PC-3 (cell line): ENCODE measurements at regions not wholly inside any gene's neighbourhood (a gene's known extent, or its start where the extent isn't known, plus 50 kb on each side); places are given as distances from the start of the nearest gene placed in this dataset.
A peak's percentile ranks its signal among the peaks of the same experiment; 100 is the strongest.

ENCODE experiments used
- ATAC-seq: fragments of 200-7000 bp; cut with Tn5 transposase; 2 replicates; pipeline ENCODE4 v1.9.1; 2020; ENCODE audit warnings: mild to moderate bottlenecking, moderate library complexity
- BruUV-seq: library from RNA; stranded (reverse); fragments of 400-500 nt; replicated peaks from 2 replicates; lab custom pipeline; 2021; lab: Mats Ljungman, UMichigan
- CTCF ChIA-PET: fragments of 300-600 bp; sonication (Branson Sonifier 250); formaldehyde crosslinking; loops from one replicate; lab custom pipeline; 2022; ENCODE audit warnings: antibody characterized with exemption; lab: Charles Lee
- POLR2A ChIA-PET: fragments of 300-600 bp; sonication (Branson Sonifier 250); formaldehyde crosslinking; loops from one replicate; lab custom pipeline; 2022; ENCODE audit warnings: antibody characterized with exemption; ENCODE audit not compliant: unreplicated experiment; lab: Charles Lee
- DNase-seq: peaks from one replicate; pipeline ENCODE4 v3.0.0-alpha.2; 2015
- H2AFZ ChIP-seq: fragments of 300-600 bp; sonication (generic); 2 replicates; pipeline ENCODE4 v1.6.0; 2016; ENCODE audit warnings: antibody characterized with exemption, low read length
- H3F3A ChIP-seq: fragments of 300-600 bp; sonication (generic); one replicate; pipeline ENCODE4 v1.6.0; 2017; ENCODE audit warnings: antibody characterized with exemption, low read length, control low read depth, mild to moderate bottlenecking; ENCODE audit not compliant: unreplicated experiment
- H3K27ac ChIP-seq: fragments of 300-600 bp; sonication (generic); 2 replicates; pipeline ENCODE4 v1.5.1; 2016; ENCODE audit warnings: mild to moderate bottlenecking, low read length
- H3K27me3 ChIP-seq: fragments of 300-600 bp; sonication (generic); 2 replicates; pipeline ENCODE4 v1.6.1; 2016; ENCODE audit warnings: low read length, mixed read lengths
- H3K36me3 ChIP-seq: fragments of 300-600 bp; sonication (generic); 2 replicates; pipeline ENCODE4 v1.6.1; 2016; ENCODE audit warnings: low read depth, mixed run types, low read length, mixed read lengths
- H3K4me1 ChIP-seq: fragments of 300-600 bp; sonication (generic); 2 replicates; pipeline ENCODE4 v1.5.1; 2016; ENCODE audit warnings: low read length; ENCODE audit not compliant: insufficient read depth
- H3K4me2 ChIP-seq: fragments of 300-600 bp; sonication (generic); 2 replicates; pipeline ENCODE4 v1.6.0; 2016; ENCODE audit warnings: low read length
- H3K4me3 ChIP-seq: fragments of 300-600 bp; sonication (generic); 2 replicates; pipeline ENCODE4 v1.5.1; 2016; ENCODE audit warnings: mild to moderate bottlenecking, low read length, mixed read lengths
- H3K79me2 ChIP-seq: fragments of 300-600 bp; sonication (generic); 2 replicates; pipeline ENCODE4 v1.6.1; 2017; ENCODE audit warnings: low read length, mixed read lengths
- H3K9ac ChIP-seq: fragments of 300-600 bp; sonication (generic); 2 replicates; pipeline ENCODE4 v1.6.0; 2016; ENCODE audit warnings: mild to moderate bottlenecking, low read length
- H3K9me2 ChIP-seq: fragments of 300-600 bp; sonication (generic); replicated peaks from 2 replicates; pipeline ENCODE4 v1.6.1; 2016; ENCODE audit warnings: mixed run types, low read length, mixed read lengths
- H3K9me3 ChIP-seq: fragments of 300-600 bp; sonication (generic); 2 replicates; pipeline ENCODE4 v1.6.1; 2016; ENCODE audit warnings: low read length, mixed read lengths
- H4K20me1 ChIP-seq: fragments of 300-600 bp; sonication (generic); 2 replicates; pipeline ENCODE4 v1.6.1; 2016; ENCODE audit warnings: low read length, mixed read lengths
- EZH2 ChIP-seq: fragments of 300-600 bp; sonication (generic); IDR thresholded peaks from one replicate; pipeline ENCODE4 v1.6.1; 2017; ENCODE audit warnings: antibody characterized with exemption, mild to moderate bottlenecking, low read length; ENCODE audit not compliant: unreplicated experiment
- EZH2phosphoT487 ChIP-seq: fragments of 300-600 bp; sonication (generic); IDR thresholded peaks from 2 replicates; pipeline ENCODE4 v1.6.1; 2018; ENCODE audit warnings: mild to moderate bottlenecking, antibody characterized with exemption, low read length, borderline replicate concordance
- intact Hi-C: fragments of 100-400 bp; cut with micrococcal nuclease; formaldehyde crosslinking; loops from 2 replicates; pipeline ENCODE4 v1.9.0; 2023
- TF ChIP-seq, protein P1 (sequence below): fragments of 300-600 bp; sonication (generic); conservative IDR thresholded peaks from 2 replicates; pipeline ENCODE4 v1.5.1; 2017; ENCODE audit warnings: antibody characterized with exemption, low read depth, mild to moderate bottlenecking, low read length

GRCh38 chr6:169163411-169163901, 90.2 kb downstream of the THBS2 start:
- Histone ChIP-seq H3K79me2 (no peaks in the 10 kb centered on the region), H3K27ac (peak overlapping the region; percentile 95), H3K4me2 (0 out of 2 replicates have a peak overlapping the region, but pooled peaks have one; percentile 23), H3K27me3 (no peaks in the 10 kb centered on the region), H3K4me3 (no peak overlapping the region), H3K9me2 (no peaks in the 10 kb centered on the region), H4K20me1 (no peaks in the 10 kb centered on the region), H3F3A (no peaks in the 10 kb centered on the region), H3K4me1 (peaks cover 11% of the 10 kb centered on the region; the same call in 1 of the 2 replicates), H3K9ac (peak overlapping the region; percentile 85), H2AFZ (no peak overlapping the region), H3K9me3 (no peaks in the 10 kb centered on the region), H3K36me3 (no peaks in the 10 kb centered on the region)
- ATAC-seq (no peak), DNase-seq (peak; percentile 4)
- POLR2A ChIA-PET, result no interaction called here
- intact Hi-C loops, result no loop called here
- CTCF ChIA-PET, result no interaction called here
- no peak for TF ChIP-seq EZH2phosphoT487
- TF ChIP-seq, protein P1, sequence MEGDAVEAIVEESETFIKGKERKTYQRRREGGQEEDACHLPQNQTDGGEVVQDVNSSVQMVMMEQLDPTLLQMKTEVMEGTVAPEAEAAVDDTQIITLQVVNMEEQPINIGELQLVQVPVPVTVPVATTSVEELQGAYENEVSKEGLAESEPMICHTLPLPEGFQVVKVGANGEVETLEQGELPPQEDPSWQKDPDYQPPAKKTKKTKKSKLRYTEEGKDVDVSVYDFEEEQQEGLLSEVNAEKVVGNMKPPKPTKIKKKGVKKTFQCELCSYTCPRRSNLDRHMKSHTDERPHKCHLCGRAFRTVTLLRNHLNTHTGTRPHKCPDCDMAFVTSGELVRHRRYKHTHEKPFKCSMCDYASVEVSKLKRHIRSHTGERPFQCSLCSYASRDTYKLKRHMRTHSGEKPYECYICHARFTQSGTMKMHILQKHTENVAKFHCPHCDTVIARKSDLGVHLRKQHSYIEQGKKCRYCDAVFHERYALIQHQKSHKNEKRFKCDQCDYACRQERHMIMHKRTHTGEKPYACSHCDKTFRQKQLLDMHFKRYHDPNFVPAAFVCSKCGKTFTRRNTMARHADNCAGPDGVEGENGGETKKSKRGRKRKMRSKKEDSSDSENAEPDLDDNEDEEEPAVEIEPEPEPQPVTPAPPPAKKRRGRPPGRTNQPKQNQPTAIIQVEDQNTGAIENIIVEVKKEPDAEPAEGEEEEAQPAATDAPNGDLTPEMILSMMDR, result no peak
- no peak for TF ChIP-seq EZH2
- BruUV-seq, result no TSS peak

GRCh38 chr6:169162752-169163407, 90.8 kb downstream of the THBS2 start:
- no peak for TF ChIP-seq EZH2
- TF ChIP-seq, protein P1, result no peak
- no peak for TF ChIP-seq EZH2phosphoT487
- Histone ChIP-seq H3K9ac (peak overlapping the region; percentile 85), H3K9me3 (no peaks in the 10 kb centered on the region), H4K20me1 (no peaks in the 10 kb centered on the region), H3K4me2 (peak overlapping the region; percentile 37), H3K4me3 (no peak overlapping the region), H3K9me2 (no peaks in the 10 kb centered on the region), H2AFZ (no peak overlapping the region), H3K27me3 (no peaks in the 10 kb centered on the region), H3K36me3 (no peaks in the 10 kb centered on the region), H3F3A (no peaks in the 10 kb centered on the region), H3K4me1 (peaks cover 11% of the 10 kb centered on the region; the same call in 1 of the 2 replicates), H3K79me2 (no peaks in the 10 kb centered on the region), H3K27ac (peak overlapping the region; percentile 95)
- intact Hi-C loops, result no loop called here
- POLR2A ChIA-PET, result no interaction called here
- peak; percentile 90 for DNase-seq
- CTCF ChIA-PET, result no interaction called here
- no peak for ATAC-seq
- no TSS peak for BruUV-seq

DNA sequence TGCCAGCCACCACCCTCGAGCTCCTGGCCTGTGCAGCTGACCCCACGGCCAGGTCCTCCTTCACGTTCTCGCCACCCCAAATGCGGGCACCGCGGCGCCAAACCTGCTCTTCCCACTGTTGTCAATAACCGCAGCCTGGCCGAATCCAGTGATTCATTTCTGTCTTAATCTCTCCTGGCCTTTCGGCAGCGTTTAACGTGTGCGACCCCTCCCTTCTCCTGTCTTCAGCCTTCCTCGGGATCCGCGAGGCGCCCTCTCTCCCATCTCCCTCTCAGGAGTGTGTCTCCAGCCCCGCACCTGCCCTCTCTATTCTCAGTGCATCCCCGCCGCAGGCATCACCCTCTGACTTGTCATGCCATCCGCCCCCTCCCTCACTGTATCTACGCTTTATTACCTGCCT, 91.4 kb downstream of the THBS2 start:
- peaks cover 11% of the 10 kb centered on the region; the same call in 1 of the 2 replicates for H3K4me1 ChIP-seq
- H3K27ac ChIP-seq, result peak overlapping the region; percentile 73
- intact Hi-C loops, result no loop called here
- ATAC-seq (no peak), DNase-seq (no peak)
- no peaks in the 10 kb centered on the region for H4K20me1 ChIP-seq
- H3K9ac ChIP-seq, result peak overlapping the region; percentile 57
- no peak overlapping the region for H2AFZ ChIP-seq
- no peaks in the 10 kb centered on the region for H3K27me3 ChIP-seq
- H3K9me2 ChIP-seq, result no peaks in the 10 kb centered on the region
- no peaks in the 10 kb centered on the region for H3F3A ChIP-seq
- peak overlapping the region; percentile 37 for H3K4me2 ChIP-seq
- no peaks in the 10 kb centered on the region for H3K9me3 ChIP-seq
- H3K36me3 ChIP-seq, result no peaks in the 10 kb centered on the region
- ChIA-PET CTCF (no interaction called here), POLR2A (no interaction called here)
- H3K4me3 ChIP-seq, result no peak overlapping the region
- H3K79me2 ChIP-seq, result no peaks in the 10 kb centered on the region
- no TSS peak for BruUV-seq
- TF ChIP-seq, protein P1, result no peak
- TF ChIP-seq EZH2 (no peak), EZH2phosphoT487 (no peak)
